Dermis blood vessel endothelial cell (primary cell): ENCODE measurements at regions not wholly inside any gene's neighbourhood (a gene's known extent, or its start where the extent isn't known, plus 50 kb on each side); places are given as distances from the start of the nearest gene placed in this dataset.
A peak's percentile ranks its signal among the peaks of the same experiment; 100 is the strongest.

Experiments used
- DNase-seq: peaks from one replicate; pipeline ENCODE4 v3.0.0; 2010

DNA sequence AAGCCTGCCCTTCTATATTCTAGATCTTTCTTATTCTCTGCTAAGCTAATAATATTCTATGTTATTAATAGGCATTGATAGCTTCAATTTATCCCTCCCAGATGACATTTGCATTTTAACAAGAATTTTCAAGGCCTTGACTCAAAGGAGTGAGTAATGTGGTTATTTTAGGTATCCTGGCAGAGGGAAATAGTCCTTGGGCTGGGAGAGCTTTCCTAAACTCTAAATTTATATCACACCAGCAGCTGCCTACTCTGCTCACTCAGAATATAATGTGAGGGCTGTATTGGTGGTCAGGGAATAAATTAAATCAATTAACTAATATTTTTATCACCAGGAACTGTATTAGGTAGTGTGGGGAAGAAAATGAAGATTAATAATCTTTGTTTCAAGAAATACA lies 74.8 kb upstream of the ADAM23 start:
- no peak for DNase-seq

DNA sequence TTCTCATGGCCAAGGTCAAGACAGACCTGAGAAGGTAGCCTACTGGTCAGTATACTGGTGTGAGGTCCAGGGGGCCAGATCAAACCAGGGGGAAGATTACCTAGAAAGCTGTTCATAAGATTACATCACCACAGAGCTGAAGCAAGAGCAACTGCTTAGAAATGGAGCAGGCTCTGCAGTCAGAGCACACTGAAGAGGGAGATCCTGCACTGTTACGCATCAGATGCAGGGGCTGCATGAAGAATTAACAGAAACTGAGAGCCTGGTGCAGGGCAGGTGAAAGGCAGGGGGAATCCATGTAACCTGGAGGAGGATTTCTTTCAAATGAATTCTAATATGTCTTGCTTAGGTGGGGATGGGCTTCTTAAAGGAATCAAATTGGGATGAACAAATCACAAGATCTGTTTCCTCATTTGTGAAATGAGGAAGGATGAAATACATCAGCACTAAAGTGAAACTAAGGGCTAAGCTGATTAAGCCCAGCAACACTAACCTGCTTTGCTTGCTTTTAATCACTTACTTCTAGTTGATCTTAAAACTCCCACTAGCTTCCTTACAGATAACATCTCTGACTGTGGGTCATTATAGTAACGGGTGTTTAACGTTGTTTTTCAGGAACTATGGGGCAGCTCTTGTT lies 74.3 kb upstream of the ADAM23 start:
- no peak for DNase-seq

DNA sequence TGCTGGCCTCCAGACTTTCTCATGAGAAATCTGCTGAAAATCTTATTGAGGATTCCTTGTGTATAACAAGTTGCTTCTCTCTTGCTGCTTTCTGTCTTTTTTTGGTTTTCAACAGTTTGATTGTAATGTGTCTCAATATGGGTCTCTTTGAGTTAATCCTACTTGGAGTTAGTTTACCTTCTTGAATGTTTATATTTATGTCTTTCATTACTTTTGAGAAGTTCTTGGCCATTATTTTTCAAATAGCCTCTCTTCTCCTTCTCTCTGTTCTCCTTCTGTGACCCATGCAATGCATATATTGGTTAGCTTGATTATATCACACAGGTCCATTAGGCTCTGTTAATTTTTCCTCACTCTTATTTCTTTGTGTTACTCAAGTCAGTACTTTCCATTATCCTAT lies 67.4 kb upstream of the ADAM23 start:
- no peak for DNase-seq

DNA sequence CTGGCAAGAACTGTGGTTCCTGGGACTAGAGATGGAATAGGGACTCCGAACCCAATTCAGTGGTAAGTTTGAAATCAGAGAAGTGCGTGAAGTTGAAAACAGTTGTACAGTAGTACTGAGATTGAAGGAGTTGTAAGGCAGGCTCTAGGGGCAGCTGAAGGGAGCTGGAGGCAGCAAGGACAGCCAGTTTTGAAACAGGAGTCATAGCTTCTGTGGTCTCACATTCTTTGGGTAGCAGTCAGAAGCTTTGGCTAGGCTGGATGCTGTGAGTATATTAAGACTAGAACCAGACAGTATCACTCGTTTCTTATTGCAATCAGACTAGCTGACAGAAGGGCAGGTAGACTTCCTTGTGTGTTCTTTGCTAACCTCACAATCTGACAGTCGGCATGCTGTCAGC lies 64.5 kb upstream of the ADAM23 start:
- DNase-seq: no peak

DNA sequence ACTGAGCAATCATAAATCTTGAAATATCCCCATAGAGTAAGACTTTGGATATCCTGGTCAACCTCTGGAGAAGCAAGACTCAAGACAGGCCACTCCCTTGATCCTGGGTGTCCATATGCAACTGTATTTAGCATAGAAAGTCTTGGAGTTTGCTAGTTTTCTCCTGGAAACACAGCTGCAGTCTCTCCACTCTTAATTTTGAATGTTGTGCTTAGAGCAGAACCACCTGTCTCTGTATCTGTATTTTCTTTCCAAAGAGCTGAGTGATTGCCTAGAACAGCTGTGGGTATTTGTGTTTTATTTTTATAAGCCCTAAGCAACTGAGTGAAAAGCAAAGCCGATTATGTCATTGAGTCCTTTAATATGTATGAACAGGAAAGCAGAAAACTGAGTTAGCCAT lies 64.1 kb upstream of the ADAM23 start:
- no peak for DNase-seq

DNA sequence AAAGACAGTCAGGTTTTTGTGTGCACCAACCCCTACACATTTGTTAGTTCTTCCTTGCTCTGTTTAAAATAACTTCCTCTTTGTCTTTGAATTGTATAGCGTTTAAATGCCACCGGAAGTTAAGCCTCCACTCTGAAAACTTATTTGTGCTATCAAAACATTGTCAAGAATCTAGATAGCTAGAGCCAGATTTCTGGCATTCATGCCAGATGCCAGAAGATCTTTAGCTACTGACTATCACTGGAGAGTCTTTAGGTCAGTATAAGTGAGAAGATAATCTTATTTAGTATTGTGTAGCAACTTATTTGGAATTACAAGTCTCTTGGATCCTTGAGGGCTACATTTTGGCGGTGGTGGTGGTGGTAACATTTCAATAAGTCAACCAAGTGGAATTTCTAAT lies 63.4 kb upstream of the ADAM23 start:
- DNase-seq: no peak

DNA sequence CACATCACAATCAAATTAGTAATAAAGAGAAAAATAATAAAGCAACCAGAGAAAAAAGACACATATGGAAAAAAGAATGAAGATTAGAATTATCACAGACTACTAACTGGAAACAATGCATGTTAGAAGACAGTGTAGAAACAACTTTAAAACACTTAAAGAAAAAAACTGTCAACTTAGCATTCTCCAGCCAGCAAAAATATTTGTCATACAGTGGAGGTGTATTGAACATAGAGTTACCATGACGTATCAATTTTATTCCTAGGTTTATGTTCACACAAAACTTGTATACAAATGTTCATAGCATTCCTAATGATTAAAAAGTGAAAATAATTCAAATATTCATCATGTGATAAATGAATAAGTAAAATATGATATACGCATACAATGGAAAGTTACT lies 61.5 kb upstream of the ADAM23 start:
- DNase-seq: no peak

DNA sequence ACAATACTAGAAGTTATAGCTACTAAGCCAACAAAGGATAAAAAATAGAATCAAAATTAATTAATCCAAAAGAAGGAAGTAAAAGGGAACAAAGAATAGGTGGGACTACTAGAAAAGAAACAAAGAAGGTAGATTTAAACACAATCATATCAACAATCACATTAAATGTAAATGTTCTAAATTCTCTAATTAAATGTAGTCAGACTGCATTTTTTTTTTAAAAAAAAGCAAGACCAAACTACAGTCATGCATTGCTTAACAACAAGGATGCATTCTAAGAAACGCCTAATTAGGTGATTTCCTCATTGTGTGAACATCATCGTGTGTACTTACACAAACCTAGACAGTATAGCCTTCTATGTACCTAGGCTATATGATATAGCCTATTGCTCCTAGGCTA lies 59.7 kb upstream of the ADAM23 start:
- no peak for DNase-seq

DNA sequence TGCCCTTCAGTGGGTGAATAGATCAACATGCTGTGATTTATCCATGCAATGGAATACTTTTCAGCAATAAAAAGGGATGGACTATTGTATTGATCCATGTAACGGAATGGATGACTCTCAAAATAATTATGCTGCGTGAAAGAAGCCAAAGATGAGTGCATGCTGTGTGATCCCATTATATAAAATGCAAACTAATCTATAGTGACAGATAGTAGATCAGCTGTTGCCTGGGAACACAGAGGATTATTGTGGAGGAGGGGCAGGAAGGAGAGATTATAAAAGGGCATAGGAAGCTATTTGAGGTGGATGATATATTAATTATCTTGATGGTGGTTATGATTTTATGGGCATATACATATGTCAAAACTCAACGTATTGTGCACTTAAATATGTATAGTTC lies 55.5 kb upstream of the ADAM23 start:
- no peak for DNase-seq

DNA sequence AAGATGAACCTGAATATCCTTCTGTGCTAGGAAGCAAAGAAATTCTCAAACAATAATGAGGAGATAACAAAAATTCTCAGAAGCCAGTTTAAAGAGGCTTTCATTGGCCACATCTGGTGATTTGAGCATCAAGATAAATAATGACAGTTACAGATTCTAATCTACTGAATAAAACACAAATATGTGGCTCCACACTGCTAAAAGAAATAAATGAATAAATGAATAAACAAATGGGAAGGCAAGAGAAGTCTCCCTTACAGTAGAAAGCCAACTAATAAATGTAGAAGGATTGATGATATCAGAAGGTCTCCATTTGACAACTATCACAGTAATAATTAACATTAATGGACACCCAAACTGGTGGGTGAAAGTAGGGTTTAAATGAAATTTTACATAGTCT lies 54.6 kb upstream of the ADAM23 start:
- DNase-seq: no peak

DNA sequence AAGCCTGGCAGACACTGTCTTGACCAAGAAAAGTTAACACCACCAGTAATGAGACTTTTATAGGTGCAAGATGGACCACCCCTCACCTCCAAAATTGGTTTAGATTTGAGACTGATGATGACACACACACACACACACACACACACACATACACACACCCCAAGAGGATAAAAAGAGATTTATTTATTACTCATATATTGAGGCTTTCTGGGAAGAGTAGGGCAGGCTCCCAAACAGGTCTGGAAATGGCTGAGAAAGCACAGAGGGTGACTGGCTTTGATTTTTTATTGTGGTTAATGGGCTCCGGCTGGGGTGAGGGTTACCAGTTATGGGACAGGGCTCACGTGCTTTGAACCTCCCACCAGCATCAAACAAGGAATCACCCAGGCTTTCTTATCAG lies 54.2 kb upstream of the ADAM23 start:
- no peak for DNase-seq

DNA sequence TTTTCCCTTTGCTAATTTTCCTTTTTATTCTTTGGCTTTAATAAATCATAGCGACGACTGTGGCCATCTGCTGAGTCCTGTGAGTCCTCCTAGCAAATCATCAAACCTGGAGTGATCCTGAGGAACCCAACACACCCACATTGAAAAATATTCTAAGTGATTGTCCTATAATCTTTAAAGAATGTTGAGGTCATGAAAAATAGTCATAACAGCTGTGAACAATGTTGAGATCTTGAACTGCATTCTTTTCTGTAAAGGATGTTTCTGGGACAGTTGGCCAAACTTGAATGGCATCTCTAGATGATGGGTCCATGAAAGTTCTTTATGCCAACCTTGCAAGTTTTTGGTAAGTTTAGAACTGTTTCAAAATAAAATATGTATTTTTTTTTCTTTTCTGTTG lies 53.2 kb upstream of the ADAM23 start:
- DNase-seq: no peak

DNA sequence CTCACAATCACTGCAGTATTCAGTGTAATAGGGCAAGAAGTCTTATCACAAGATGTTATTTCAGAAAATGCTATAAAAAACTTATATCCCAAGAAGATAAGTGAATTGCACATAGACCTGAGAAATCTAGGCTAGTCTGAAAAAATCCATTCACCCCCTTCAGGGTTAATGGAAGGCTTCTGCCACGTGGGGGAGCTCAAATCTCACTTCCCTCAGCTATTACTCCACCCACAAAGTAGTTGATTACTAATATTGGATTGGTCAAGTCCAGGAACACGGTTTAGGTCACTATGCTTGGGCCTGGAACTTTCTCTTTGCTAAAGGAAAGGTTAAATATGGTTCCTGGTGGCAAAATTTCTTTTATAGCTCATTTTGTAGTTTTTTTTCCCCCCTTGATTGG lies 51.2 kb upstream of the ADAM23 start:
- DNase-seq: peak; percentile 81
